ENCODE measurements at regions not wholly inside any gene's neighbourhood (a gene's known extent, or its start where the extent isn't known, plus 50 kb on each side); places are given as distances from the start of the nearest gene placed in this dataset.

- no peak overlapping the region for H3K23ac ChIP-seq (ENCODE audit: insufficient read length)
- no peak for TF ChIP-seq EP300 (IDR thresholded peaks at IDR 0.05; ENCODE audit: borderline replicate concordance in 1 of 2, low read depth in 2 of 2, low read length in 2 of 2)
- TF ChIP-seq SIN3A (conservative IDR thresholded peaks at IDR 0.05 in 1 of 2, IDR thresholded peaks at IDR 0.05 in 1 of 2; ENCODE audit: low read depth in 1 of 2, low read length in 2 of 2): no peak
- TF ChIP-seq TEAD4 (IDR thresholded peaks at IDR 0.05; ENCODE audit: low read depth, low read length): no peak
- TF ChIP-seq PHF8 (conservative IDR thresholded peaks at IDR 0.05; ENCODE audit: low read depth, low read length): no peak
- no peak for TF ChIP-seq EZH2 (IDR thresholded peaks at IDR 0.05; ENCODE audit: low read depth, low read length, severe bottlenecking)
- no peak for TF ChIP-seq CEBPB (IDR thresholded peaks at IDR 0.05; ENCODE audit: low read depth, low read length)
- TF ChIP-seq POLR2AphosphoS5 (IDR thresholded peaks at IDR 0.05; ENCODE audit: low read depth, low read length): no peak
- no peak for TF ChIP-seq CHD2 (IDR thresholded peaks at IDR 0.05; ENCODE audit: low read length)
- TF ChIP-seq EGR1 (IDR thresholded peaks at IDR 0.05; ENCODE audit: borderline replicate concordance, low read depth, low read length): no peak
- TF ChIP-seq ATF2 (IDR thresholded peaks at IDR 0.05; ENCODE audit: low read length): no peak
- no peak for TF ChIP-seq HDAC2 (IDR thresholded peaks at IDR 0.05; ENCODE audit: borderline replicate concordance in 1 of 2, low read depth in 2 of 2, low read length in 2 of 2)
- no peak overlapping the region for H2BK20ac ChIP-seq (ENCODE audit: low read length)
- no peak for DNase-seq (ENCODE audit: low read depth in 1 of 2, low spot score in 2 of 2)
- H2BK5ac ChIP-seq (ENCODE audit: low read depth, low read length): no peak overlapping the region
- no peak overlapping the region for H3K27ac ChIP-seq (ENCODE audit: low read depth, low read length)
- H3K36me3 ChIP-seq (ENCODE audit: control insufficient read depth in 2 of 4, insufficient read depth in 4 of 4, low read length in 3 of 4): no peaks in the 10 kb centered on the region
- H3K4me2 ChIP-seq (ENCODE audit: insufficient read depth in 1 of 2, low read depth in 2 of 2, low read length in 2 of 2): no peak overlapping the region
- no peak overlapping the region for H3K14ac ChIP-seq (ENCODE audit: insufficient read length)
- H3K79me1 ChIP-seq (ENCODE audit: low read depth, low read length): no peaks in the 10 kb centered on the region
- no peak for FAIRE-seq
- H2AFZ ChIP-seq (ENCODE audit: low read length): no peak overlapping the region
- no peak overlapping the region for H3K4me3 ChIP-seq (ENCODE audit: extremely low read depth in 1 of 4, insufficient read depth in 2 of 4, low read depth in 3 of 4, low read length in 4 of 4)
- no peak overlapping the region for H3K9ac ChIP-seq (replicated peaks in 1 of 4; ENCODE audit: extremely low read depth in 1 of 4, low read depth in 3 of 4, low read length in 3 of 4)
- H3K4me1 ChIP-seq (replicated peaks in 1 of 4; ENCODE audit: control insufficient read depth in 3 of 4, insufficient read depth in 4 of 4, low read length in 3 of 4): no peaks in the 10 kb centered on the region
- H3K4ac ChIP-seq (replicated peaks; ENCODE audit: insufficient read length, low read depth, low read length): no peak overlapping the region
- WGBS, 2 experiments (ENCODE audit: extremely low coverage in 1 of 2, insufficient coverage in 1 of 2, insufficient read length in 1 of 2, insufficient replicate concordance in 2 of 2, low coverage in 1 of 2, low lambda C conversion rate in 2 of 2, missing lambda C conversion rate in 1 of 2): 96% methylated on average over 1 of the region's 1 CpG; no CpG with 5 or more reads in 1 of the 2 experiments
- no peak overlapping the region for H4K91ac ChIP-seq (replicated peaks; ENCODE audit: insufficient read length, low read length)
- H3K23me2 ChIP-seq (ENCODE audit: low read depth, low read length): no peaks in the 10 kb centered on the region
- no peak overlapping the region for H2AK5ac ChIP-seq (ENCODE audit: low read depth, low read length)
- H3K56ac ChIP-seq (replicated peaks; ENCODE audit: insufficient read length, low read depth, low read length): no peak overlapping the region
- H2BK12ac ChIP-seq (ENCODE audit: low read depth, low read length): no peak overlapping the region
- H2BK120ac ChIP-seq (replicated peaks; ENCODE audit: low read depth, low read length): no peak overlapping the region
- H3K9me3 ChIP-seq (ENCODE audit: insufficient read depth in 2 of 2, low read depth in 1 of 2, low read length in 1 of 2): no peaks in the 10 kb centered on the region
- no peak overlapping the region for H4K8ac ChIP-seq (ENCODE audit: extremely low read depth, insufficient read depth, low read length)
- H4K5ac ChIP-seq (ENCODE audit: insufficient read length, low read depth, low read length): no peak overlapping the region
- no peaks in the 10 kb centered on the region for H3K27me3 ChIP-seq (replicated peaks in 1 of 4; ENCODE audit: control insufficient read depth in 3 of 4, extremely low read depth in 1 of 4, insufficient read depth in 3 of 4, low read length in 3 of 4)
- no peaks in the 10 kb centered on the region for H4K20me1 ChIP-seq (replicated peaks in 1 of 2; ENCODE audit: control insufficient read depth in 1 of 2, insufficient read depth in 2 of 2, low read length in 2 of 2)
- no peak overlapping the region for H3K18ac ChIP-seq (ENCODE audit: extremely low read depth, low read length)
- ChIA-PET POLR2A (ENCODE audit: partially characterized antibody) (no interaction called here), CTCF (ENCODE audit: partially characterized antibody) (no interaction called here)
- H3K79me2 ChIP-seq (ENCODE audit: control insufficient read depth in 1 of 2, insufficient read depth in 2 of 2, low read length in 2 of 2): no peaks in the 10 kb centered on the region
- H2BK15ac ChIP-seq (ENCODE audit: low read length): no peak overlapping the region
Measured at GRCh38 chr3:103927896-103928295, 1438.8 kb upstream of the ALCAM start.
